CD4-positive, alpha-beta T cell (primary cell): ENCODE measurements at regions not wholly inside any gene's neighbourhood (a gene's known extent, or its start where the extent isn't known, plus 50 kb on each side); places are given as distances from the start of the nearest gene placed in this dataset.

Source experiments
- ATAC-seq: fragments of 200-7000 bp; cut with Tn5 transposase; one replicate; pipeline ENCODE4 v1.10.0; 2022; ENCODE audit warnings: mild to moderate bottlenecking; ENCODE audit not compliant: poor library complexity
- CTCF ChIA-PET: fragments of 350-600 bp; sonication (Branson Sonifier 250); formaldehyde crosslinking; loops from one replicate; lab custom pipeline; 2021; ENCODE audit warnings: antibody characterized with exemption, inconsistent platforms; lab: Charles Lee
- POLR2A ChIA-PET: fragments of 350-600 bp; sonication (Branson Sonifier 250); formaldehyde crosslinking; loops from one replicate; lab custom pipeline; 2021; ENCODE audit warnings: antibody characterized with exemption, inconsistent platforms; lab: Charles Lee
- DNase-seq, 14 experiments: peaks; one replicate each; pipeline ENCODE4 v3.0.0-alpha.2; 2013 to 2020; ENCODE audit warnings: mixed read lengths in 2 of 14
- H3K27ac ChIP-seq, 2 donors: one replicate each; pipeline versions ENCODE4 v1.5.1 to v1.7.0; 2013; ENCODE audit warnings: low read length in 2 of 2, low read depth in 1 of 2, mild to moderate bottlenecking in 1 of 2
- H3K27me3 ChIP-seq, 2 experiments: 1 replicate in 1 of 2; 2 replicates in 1 of 2; pipeline versions ENCODE4 v1.6.1 to v1.7.0; 2013; ENCODE audit warnings: low read length in 2 of 2, control low read depth in 1 of 2, mild to moderate bottlenecking in 1 of 2, moderate library complexity in 1 of 2; ENCODE audit not compliant: insufficient read depth in 2 of 2, control insufficient read depth in 1 of 2
- H3K36me3 ChIP-seq: one replicate; pipeline ENCODE4 v1.6.1; 2013; ENCODE audit warnings: low read length, control low read depth; ENCODE audit not compliant: insufficient read depth
- H3K4me1 ChIP-seq: one replicate; pipeline ENCODE4 v1.6.1; 2013; ENCODE audit warnings: low read length, control low read depth; ENCODE audit not compliant: insufficient read depth
- H3K4me3 ChIP-seq: one replicate; pipeline ENCODE4 v1.5.1; 2013; ENCODE audit warnings: mild to moderate bottlenecking, low read length, moderate library complexity
- H3K9me3 ChIP-seq, 2 experiments: 1 replicate in 1 of 2; 2 replicates in 1 of 2; pipeline versions ENCODE4 v1.6.1 to v1.7.0; 2013; ENCODE audit warnings: low read length in 2 of 2, mild to moderate bottlenecking in 2 of 2, control low read depth in 1 of 2, moderate library complexity in 1 of 2; ENCODE audit not compliant: control insufficient read depth in 1 of 2, insufficient read depth in 1 of 2
- H3K27ac Mint-ChIP-seq: one replicate; pipeline ENCODE4 v1.8.0; 2020; ENCODE audit warnings: mixed read lengths
- H3K27me3 Mint-ChIP-seq: one replicate; pipeline ENCODE4 v1.8.0; 2021; ENCODE audit warnings: mixed read lengths
- H3K36me3 Mint-ChIP-seq: one replicate; pipeline ENCODE4 v1.8.0; 2021; ENCODE audit warnings: low read depth, mixed read lengths
- H3K4me1 Mint-ChIP-seq: one replicate; pipeline ENCODE4 v1.8.0; 2021; ENCODE audit warnings: low read depth, mixed read lengths
- H3K4me3 Mint-ChIP-seq: one replicate; pipeline ENCODE4 v1.8.0; 2020; ENCODE audit warnings: mild to moderate bottlenecking, mixed read lengths
- H3K9me3 Mint-ChIP-seq: one replicate; pipeline ENCODE4 v1.8.0; 2020; ENCODE audit warnings: mixed read lengths
- intact Hi-C, 2 experiments: fragments of 100-400 bp; cut with DNase I in 1 of 2; cut with micrococcal nuclease in 1 of 2; formaldehyde crosslinking; loops; one replicate each; pipeline versions ENCODE4 v1.15.1 to v1.9.0; 2023 to 2025; cut with DNase I, micrococcal nuclease
- TF ChIP-seq, protein P1 (sequence below): fragments of 200-600 bp; IDR thresholded peaks from one replicate; pipeline ENCODE4 v1.8.0; 2022; ENCODE audit warnings: antibody characterized with exemption, mild to moderate bottlenecking

DNA sequence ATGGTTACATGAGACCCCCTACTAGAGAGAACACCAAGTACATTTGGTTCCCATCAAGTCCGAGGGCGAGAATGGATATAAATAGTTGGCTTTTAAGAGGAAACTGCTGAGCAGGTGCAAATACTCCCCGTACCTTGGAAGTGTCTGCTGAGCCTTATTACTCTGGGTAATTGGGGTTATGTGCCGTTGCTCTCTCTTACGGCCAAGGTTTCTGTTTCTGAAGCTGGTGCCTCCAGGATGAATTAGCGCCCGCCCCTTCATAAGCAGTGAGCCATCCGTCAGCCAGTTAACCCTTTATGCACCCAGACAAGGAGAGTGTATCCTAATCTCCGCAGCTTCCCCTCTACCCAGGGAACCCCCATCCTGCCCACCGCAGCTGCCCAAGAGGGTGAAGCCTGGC lies 90.4 kb upstream of the AJAP1 start:
- no peaks in the 10 kb centered on the region for H3K36me3 Mint-ChIP-seq
- peaks cover 0 to 7% of the 10 kb centered on the region in 2 experiments for H3K9me3 ChIP-seq
- TF ChIP-seq, protein P1, sequence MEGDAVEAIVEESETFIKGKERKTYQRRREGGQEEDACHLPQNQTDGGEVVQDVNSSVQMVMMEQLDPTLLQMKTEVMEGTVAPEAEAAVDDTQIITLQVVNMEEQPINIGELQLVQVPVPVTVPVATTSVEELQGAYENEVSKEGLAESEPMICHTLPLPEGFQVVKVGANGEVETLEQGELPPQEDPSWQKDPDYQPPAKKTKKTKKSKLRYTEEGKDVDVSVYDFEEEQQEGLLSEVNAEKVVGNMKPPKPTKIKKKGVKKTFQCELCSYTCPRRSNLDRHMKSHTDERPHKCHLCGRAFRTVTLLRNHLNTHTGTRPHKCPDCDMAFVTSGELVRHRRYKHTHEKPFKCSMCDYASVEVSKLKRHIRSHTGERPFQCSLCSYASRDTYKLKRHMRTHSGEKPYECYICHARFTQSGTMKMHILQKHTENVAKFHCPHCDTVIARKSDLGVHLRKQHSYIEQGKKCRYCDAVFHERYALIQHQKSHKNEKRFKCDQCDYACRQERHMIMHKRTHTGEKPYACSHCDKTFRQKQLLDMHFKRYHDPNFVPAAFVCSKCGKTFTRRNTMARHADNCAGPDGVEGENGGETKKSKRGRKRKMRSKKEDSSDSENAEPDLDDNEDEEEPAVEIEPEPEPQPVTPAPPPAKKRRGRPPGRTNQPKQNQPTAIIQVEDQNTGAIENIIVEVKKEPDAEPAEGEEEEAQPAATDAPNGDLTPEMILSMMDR: no peak
- no peaks in the 10 kb centered on the region for H3K9me3 Mint-ChIP-seq
- POLR2A ChIA-PET: interaction anchor here (0.6 kb wide), 1 partner anchor 1695 kb away, joined by 3 read pairs; no protein-coding TSS in a partner anchor
- H3K4me1 Mint-ChIP-seq: no peaks in the 10 kb centered on the region
- no peak overlapping the region for H3K27ac Mint-ChIP-seq
- peaks cover 58% of the 10 kb centered on the region for H3K27me3 Mint-ChIP-seq
- CTCF ChIA-PET: no interaction called here
- H3K36me3 ChIP-seq: no peaks in the 10 kb centered on the region
- ATAC-seq (no peak), DNase-seq (no peak)
- H3K27ac ChIP-seq: no peak overlapping the region
- H3K4me3 ChIP-seq: no peak overlapping the region
- intact Hi-C loops: no loop called here
- H3K4me3 Mint-ChIP-seq: no peak overlapping the region
- H3K4me1 ChIP-seq: no peaks in the 10 kb centered on the region
- H3K27me3 ChIP-seq: peaks cover 3 to 7% of the 10 kb centered on the region in 2 experiments

DNA sequence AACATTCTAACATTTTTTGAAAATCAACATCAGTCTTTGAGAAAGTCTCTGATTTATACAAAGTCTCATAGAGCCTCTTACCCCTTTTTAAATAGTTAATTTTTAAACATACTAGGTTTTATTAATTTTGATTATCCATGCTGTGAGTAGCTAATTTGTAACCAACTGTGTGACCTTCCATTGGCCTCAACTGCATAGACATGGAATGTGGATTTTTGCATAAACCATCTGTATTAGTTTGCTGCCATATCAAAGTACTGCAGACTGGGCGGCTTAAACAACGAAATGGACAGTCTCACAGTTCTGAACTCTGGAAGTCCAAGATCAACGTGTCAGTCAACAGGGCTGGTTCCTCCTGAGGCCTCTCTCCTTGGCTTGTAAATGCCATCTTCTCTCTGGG lies 89.2 kb upstream of the AJAP1 start:
- H3K27ac ChIP-seq: no peak overlapping the region
- H3K27me3 ChIP-seq: peaks cover 3 to 7% of the 10 kb centered on the region in 2 experiments
- H3K4me3 ChIP-seq: no peak overlapping the region
- Mint-ChIP-seq H3K4me1 (no peaks in the 10 kb centered on the region), H3K36me3 (no peaks in the 10 kb centered on the region), H3K4me3 (no peak overlapping the region), H3K27me3 (peaks cover 49% of the 10 kb centered on the region), H3K27ac (no peak overlapping the region), H3K9me3 (no peaks in the 10 kb centered on the region)
- ATAC-seq (no peak), DNase-seq (no peak)
- ChIA-PET CTCF (no interaction called here), POLR2A (no interaction called here)
- TF ChIP-seq, protein P1: no peak
- H3K4me1 ChIP-seq: no peaks in the 10 kb centered on the region
- intact Hi-C loops: no loop called here
- no peaks in the 10 kb centered on the region for H3K36me3 ChIP-seq
- H3K9me3 ChIP-seq: peaks cover 0 to 7% of the 10 kb centered on the region in 2 experiments

- POLR2A ChIA-PET: no interaction called here
- Mint-ChIP-seq H3K4me1 (no peaks in the 10 kb centered on the region), H3K27ac (no peak overlapping the region), H3K4me3 (no peak overlapping the region), H3K9me3 (no peaks in the 10 kb centered on the region), H3K27me3 (peaks cover 49% of the 10 kb centered on the region), H3K36me3 (no peaks in the 10 kb centered on the region)
- intact Hi-C loops: no loop called here
- DNase-seq (no peak), ATAC-seq (no peak)
- Histone ChIP-seq H3K27ac (no peak overlapping the region), H3K4me1 (no peaks in the 10 kb centered on the region), H3K4me3 (no peak overlapping the region), H3K9me3 (peaks cover 0 to 7% of the 10 kb centered on the region in 2 experiments), H3K36me3 (no peaks in the 10 kb centered on the region), H3K27me3 (peaks cover 3 to 6% of the 10 kb centered on the region in 2 experiments)
- TF ChIP-seq, protein P1: no peak
- CTCF ChIA-PET: no interaction called here
Observed at GRCh38 chr1:4565801-4566449, 88.5 kb upstream of the AJAP1 start.
